ENCODE measurements at regions not wholly inside any gene's neighbourhood (a gene's known extent, or its start where the extent isn't known, plus 50 kb on each side); places are given as distances from the start of the nearest gene placed in this dataset.

DNA sequence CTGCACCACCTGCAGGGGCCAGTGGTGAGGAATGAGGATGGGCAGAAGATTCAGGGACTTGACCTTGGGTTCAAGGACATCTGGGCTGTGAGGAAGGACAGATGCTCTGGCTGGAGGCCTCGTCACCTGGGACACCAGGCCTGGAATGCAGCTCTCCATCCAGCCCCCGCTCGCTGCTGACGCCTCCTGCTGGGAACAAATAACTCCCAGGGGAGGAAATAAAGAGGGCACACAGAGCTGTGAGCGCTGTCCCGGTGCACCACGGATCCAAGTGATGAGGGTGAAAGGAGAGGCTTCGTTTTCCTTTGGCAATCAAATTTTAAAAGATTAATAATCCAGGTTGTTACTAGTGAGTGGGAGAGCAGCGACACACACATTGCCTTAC lies 368.0 kb upstream of the MYT1L start:
- Histone ChIP-seq H3K36me3 (ENCODE audit: insufficient read depth, low read length) (no peaks in the 10 kb centered on the region), H3K4me3 (ENCODE audit: insufficient read depth, low read length) (no peak overlapping the region), H3K79me2 (ENCODE audit: insufficient read depth, low read length) (no peaks in the 10 kb centered on the region), H2AFZ (ENCODE audit: low read length) (no peak overlapping the region), H3K9me3 (ENCODE audit: low read depth, low read length) (no peaks in the 10 kb centered on the region), H3K27me3 (ENCODE audit: insufficient read depth, low read length) (no peaks in the 10 kb centered on the region), H3K4me1 (ENCODE audit: insufficient read depth, low read length) (no peaks in the 10 kb centered on the region), H4K20me1 (ENCODE audit: insufficient read depth, low read length) (no peaks in the 10 kb centered on the region), H3K4me2 (ENCODE audit: insufficient read depth, low read length) (no peak overlapping the region), H3K27ac (ENCODE audit: low read depth, low read length) (no peak overlapping the region)
- no peak for DNase-seq (ENCODE audit: insufficient read length, low spot score, missing footprints)
- TF ChIP-seq, protein P1, sequence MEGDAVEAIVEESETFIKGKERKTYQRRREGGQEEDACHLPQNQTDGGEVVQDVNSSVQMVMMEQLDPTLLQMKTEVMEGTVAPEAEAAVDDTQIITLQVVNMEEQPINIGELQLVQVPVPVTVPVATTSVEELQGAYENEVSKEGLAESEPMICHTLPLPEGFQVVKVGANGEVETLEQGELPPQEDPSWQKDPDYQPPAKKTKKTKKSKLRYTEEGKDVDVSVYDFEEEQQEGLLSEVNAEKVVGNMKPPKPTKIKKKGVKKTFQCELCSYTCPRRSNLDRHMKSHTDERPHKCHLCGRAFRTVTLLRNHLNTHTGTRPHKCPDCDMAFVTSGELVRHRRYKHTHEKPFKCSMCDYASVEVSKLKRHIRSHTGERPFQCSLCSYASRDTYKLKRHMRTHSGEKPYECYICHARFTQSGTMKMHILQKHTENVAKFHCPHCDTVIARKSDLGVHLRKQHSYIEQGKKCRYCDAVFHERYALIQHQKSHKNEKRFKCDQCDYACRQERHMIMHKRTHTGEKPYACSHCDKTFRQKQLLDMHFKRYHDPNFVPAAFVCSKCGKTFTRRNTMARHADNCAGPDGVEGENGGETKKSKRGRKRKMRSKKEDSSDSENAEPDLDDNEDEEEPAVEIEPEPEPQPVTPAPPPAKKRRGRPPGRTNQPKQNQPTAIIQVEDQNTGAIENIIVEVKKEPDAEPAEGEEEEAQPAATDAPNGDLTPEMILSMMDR (IDR thresholded peaks at IDR 0.05; ENCODE audit: extremely low read depth, low read depth, low read length): no peak

GRCh38 chr2:2698182-2699120 lies 367.4 kb upstream of the MYT1L start:
- Histone ChIP-seq H4K20me1 (ENCODE audit: insufficient read depth, low read length) (no peaks in the 10 kb centered on the region), H3K9me3 (ENCODE audit: low read depth, low read length) (no peaks in the 10 kb centered on the region), H3K27ac (ENCODE audit: low read depth, low read length) (no peak overlapping the region), H3K4me3 (ENCODE audit: insufficient read depth, low read length) (no peak overlapping the region), H2AFZ (ENCODE audit: low read length) (no peak overlapping the region), H3K36me3 (ENCODE audit: insufficient read depth, low read length) (no peaks in the 10 kb centered on the region), H3K4me1 (ENCODE audit: insufficient read depth, low read length) (no peaks in the 10 kb centered on the region), H3K4me2 (ENCODE audit: insufficient read depth, low read length) (no peak overlapping the region), H3K79me2 (ENCODE audit: insufficient read depth, low read length) (no peaks in the 10 kb centered on the region), H3K27me3 (ENCODE audit: insufficient read depth, low read length) (no peaks in the 10 kb centered on the region)
- no peak for DNase-seq (ENCODE audit: insufficient read length, low spot score, missing footprints)
- TF ChIP-seq, protein P1 (IDR thresholded peaks at IDR 0.05; ENCODE audit: extremely low read depth, low read depth, low read length): no peak

- no peaks in the 10 kb centered on the region for H3K9me3 ChIP-seq (ENCODE audit: low read depth, low read length)
- DNase-seq (ENCODE audit: insufficient read length, low spot score, missing footprints): no peak
- H3K27ac ChIP-seq (ENCODE audit: low read depth, low read length): no peak overlapping the region
- no peaks in the 10 kb centered on the region for H4K20me1 ChIP-seq (ENCODE audit: insufficient read depth, low read length)
- TF ChIP-seq, protein P1 (IDR thresholded peaks at IDR 0.05; ENCODE audit: extremely low read depth, low read depth, low read length): no peak
- no peak overlapping the region for H3K4me3 ChIP-seq (ENCODE audit: insufficient read depth, low read length)
- no peaks in the 10 kb centered on the region for H3K27me3 ChIP-seq (ENCODE audit: insufficient read depth, low read length)
- no peaks in the 10 kb centered on the region for H3K79me2 ChIP-seq (ENCODE audit: insufficient read depth, low read length)
- no peak overlapping the region for H3K4me2 ChIP-seq (ENCODE audit: insufficient read depth, low read length)
- H3K36me3 ChIP-seq (ENCODE audit: insufficient read depth, low read length): no peaks in the 10 kb centered on the region
- H3K4me1 ChIP-seq (ENCODE audit: insufficient read depth, low read length): no peaks in the 10 kb centered on the region
- H2AFZ ChIP-seq (ENCODE audit: low read length): no peak overlapping the region
Measured at GRCh38 chr2:2696733-2697455, 365.8 kb upstream of the MYT1L start.

DNA sequence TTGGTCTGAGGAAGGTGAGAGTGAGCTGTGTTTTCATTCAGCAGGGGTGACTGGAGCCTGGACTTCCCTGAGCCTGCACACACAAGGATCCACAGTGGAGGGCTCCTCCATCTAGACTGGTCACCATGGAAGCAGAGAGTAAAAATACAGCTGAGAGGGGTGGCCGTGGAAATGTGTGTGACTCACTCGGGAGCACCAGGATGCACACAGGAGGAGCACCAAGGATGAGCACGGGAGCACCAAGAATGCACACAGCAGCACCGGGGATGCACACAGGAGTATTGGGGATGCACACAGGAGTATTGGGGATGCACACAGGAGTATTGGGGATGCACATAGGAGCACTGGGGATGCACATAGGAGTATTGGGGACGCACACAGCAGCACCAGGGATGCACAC lies 365.2 kb upstream of the MYT1L start:
- no peaks in the 10 kb centered on the region for H3K4me1 ChIP-seq (ENCODE audit: insufficient read depth, low read length)
- H4K20me1 ChIP-seq (ENCODE audit: insufficient read depth, low read length): no peaks in the 10 kb centered on the region
- H2AFZ ChIP-seq (ENCODE audit: low read length): no peak overlapping the region
- TF ChIP-seq, protein P1 (IDR thresholded peaks at IDR 0.05; ENCODE audit: extremely low read depth, low read depth, low read length): no peak
- no peak overlapping the region for H3K4me2 ChIP-seq (ENCODE audit: insufficient read depth, low read length)
- H3K4me3 ChIP-seq (ENCODE audit: insufficient read depth, low read length): no peak overlapping the region
- no peaks in the 10 kb centered on the region for H3K36me3 ChIP-seq (ENCODE audit: insufficient read depth, low read length)
- no peaks in the 10 kb centered on the region for H3K79me2 ChIP-seq (ENCODE audit: insufficient read depth, low read length)
- no peak for DNase-seq (ENCODE audit: insufficient read length, low spot score, missing footprints)
- H3K27ac ChIP-seq (ENCODE audit: low read depth, low read length): no peak overlapping the region
- no peaks in the 10 kb centered on the region for H3K27me3 ChIP-seq (ENCODE audit: insufficient read depth, low read length)
- no peaks in the 10 kb centered on the region for H3K9me3 ChIP-seq (ENCODE audit: low read depth, low read length)

All from osteoblast (primary cell).